ENCODE measurements at regions not wholly inside any gene's neighbourhood (a gene's known extent, or its start where the extent isn't known, plus 50 kb on each side); places are given as distances from the start of the nearest gene placed in this dataset.
"Not testable (repeated sequence)": the region's sequence is repeated elsewhere in the genome, so short reads cannot be mapped to it uniquely, and the experiment has no call there.

DNA sequence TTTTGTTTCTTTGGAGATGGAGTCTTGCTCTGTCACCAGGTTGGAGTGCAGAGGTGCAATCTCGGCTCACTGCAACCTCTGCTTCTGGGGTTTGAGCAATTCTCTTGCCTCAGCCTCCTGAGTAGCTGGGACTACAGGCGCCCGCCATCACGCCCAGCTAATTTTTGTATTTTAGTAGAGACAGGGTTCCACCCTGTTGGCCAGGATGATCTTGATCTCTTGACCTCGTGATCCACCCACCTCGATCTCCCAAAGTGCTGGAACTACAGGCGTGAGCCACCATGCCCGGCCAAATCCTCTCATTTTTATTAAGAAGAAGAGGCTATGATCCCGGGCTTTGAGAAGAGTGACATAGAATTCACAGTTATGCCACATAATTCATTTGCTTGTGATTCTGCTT lies 1178.4 kb downstream of the NSUN3 start:
- not testable (repeated sequence) for TF ChIP-seq POLR2AphosphoS5 (IDR thresholded peaks at IDR 0.05); RAD21 (conservative IDR thresholded peaks at IDR 0.05); SMC3 (conservative IDR thresholded peaks at IDR 0.05; ENCODE audit: poor library complexity)
- TF ChIP-seq, protein P1, sequence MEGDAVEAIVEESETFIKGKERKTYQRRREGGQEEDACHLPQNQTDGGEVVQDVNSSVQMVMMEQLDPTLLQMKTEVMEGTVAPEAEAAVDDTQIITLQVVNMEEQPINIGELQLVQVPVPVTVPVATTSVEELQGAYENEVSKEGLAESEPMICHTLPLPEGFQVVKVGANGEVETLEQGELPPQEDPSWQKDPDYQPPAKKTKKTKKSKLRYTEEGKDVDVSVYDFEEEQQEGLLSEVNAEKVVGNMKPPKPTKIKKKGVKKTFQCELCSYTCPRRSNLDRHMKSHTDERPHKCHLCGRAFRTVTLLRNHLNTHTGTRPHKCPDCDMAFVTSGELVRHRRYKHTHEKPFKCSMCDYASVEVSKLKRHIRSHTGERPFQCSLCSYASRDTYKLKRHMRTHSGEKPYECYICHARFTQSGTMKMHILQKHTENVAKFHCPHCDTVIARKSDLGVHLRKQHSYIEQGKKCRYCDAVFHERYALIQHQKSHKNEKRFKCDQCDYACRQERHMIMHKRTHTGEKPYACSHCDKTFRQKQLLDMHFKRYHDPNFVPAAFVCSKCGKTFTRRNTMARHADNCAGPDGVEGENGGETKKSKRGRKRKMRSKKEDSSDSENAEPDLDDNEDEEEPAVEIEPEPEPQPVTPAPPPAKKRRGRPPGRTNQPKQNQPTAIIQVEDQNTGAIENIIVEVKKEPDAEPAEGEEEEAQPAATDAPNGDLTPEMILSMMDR (IDR thresholded peaks at IDR 0.05; ENCODE audit: poor library complexity, severe bottlenecking) = not testable (repeated sequence)
